Stimulated activated CD4-positive, alpha-beta T cell treated with anti-CD3 and anti-CD28 coated beads, Interleukin-1b, Interleukin-23, amount 100 ng/mL, for 24 hours (primary cell): ENCODE measurements at regions not wholly inside any gene's neighbourhood (a gene's known extent, or its start where the extent isn't known, plus 50 kb on each side); places are given as distances from the start of the nearest gene placed in this dataset.
A peak's percentile ranks its signal among the peaks of the same experiment; 100 is the strongest.
"Not testable (repeated sequence)": the region's sequence is repeated elsewhere in the genome, so short reads cannot be mapped to it uniquely, and the experiment has no call there.

Experiments used
- DNase-seq, 4 experiments: peaks; one replicate each; pipeline ENCODE4 v3.0.0-alpha.2; 2020; ENCODE audit warnings: low read depth in 4 of 4, low spot score in 1 of 4

DNA sequence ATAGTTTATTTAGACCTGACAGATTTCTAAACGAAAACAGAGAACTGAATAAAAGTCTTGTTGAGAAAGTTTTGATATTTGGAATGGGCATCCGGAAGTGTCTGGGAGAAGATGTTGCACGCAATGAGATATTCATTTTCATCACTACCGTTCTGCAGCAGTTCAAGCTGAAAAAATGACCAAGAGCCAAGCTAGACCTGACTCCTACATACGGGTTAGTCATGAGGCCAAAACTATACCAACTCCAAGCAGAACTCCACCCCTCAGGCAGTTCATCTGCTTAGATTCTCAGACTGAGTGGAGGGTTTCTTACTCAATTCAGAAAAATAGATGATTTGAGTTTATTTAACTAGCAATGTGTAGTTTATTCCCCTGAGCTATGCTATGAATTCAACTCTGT is 95.4 kb upstream of the ANXA1 start:
- no peak for DNase-seq

DNA sequence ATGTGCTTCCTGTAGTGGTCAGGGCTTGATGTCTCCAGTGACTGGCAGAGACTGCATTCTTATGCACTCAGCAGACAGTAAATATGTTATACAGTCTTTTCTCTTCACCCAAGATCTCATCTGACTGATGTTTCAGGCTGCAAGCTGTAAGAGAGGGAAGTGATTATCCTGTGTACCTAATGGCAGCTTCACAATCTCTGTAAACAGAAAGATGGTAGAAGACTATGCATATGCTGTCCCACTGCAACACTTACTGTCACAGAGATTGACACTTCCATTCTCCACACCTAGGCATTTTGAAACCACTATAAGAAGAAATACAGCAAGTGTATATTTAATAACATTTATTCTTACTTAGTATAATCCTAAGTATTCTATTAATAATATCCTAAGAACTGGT is 97.6 kb upstream of the ANXA1 start:
- no peak for DNase-seq

DNA sequence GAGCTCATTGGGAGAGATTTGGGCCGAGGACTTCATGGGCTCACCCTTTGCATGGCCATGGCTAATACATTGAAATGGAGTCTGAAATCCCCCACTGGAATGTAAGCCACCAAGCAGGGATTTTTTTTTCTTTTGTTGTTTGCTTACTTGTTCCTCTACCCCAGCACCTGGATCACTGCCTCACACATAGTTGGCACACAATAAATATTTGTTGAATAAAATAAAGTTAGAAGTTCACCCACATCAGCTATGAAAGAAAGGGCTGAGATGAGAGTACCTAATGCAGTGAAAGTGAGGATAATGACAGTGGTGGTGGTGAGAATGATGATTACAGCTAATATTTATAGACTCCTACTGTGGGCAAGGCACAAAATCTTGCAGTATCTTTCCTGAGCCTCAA is 98.1 kb upstream of the ANXA1 start:
- DNase-seq: no peak

DNA sequence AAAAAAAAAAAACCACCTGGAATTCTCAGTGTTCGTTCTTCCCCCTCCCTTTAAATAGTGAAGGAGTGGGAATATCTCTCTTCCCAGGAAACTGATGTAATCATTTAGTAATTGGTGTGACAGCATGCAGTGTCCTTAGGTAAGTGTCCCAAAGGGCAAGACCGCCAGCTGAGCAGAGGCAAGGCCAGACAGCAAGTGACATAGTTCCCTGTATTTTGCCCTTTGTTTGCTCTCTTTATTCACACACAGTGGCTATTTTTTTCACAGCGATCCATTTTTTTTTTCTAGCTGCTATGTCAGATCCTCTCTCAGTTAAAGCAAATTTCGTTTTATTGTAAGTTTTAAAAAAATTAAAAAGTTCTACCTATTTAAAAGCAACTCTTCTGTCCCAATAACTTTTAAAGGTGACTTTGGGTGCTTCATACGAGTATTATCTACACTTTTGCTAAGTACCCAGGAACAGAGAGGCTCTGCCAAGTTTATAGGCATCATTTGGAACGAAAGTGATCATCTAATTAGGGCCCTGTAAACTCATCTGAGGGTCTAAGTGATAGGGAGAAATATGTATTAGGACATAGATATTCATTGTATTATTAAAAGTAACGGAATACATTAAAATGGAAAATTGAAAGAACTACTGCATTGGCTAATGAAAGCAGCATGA is 98.2 kb upstream of the ALDH1A1 start:
- DNase-seq: no peak

DNA sequence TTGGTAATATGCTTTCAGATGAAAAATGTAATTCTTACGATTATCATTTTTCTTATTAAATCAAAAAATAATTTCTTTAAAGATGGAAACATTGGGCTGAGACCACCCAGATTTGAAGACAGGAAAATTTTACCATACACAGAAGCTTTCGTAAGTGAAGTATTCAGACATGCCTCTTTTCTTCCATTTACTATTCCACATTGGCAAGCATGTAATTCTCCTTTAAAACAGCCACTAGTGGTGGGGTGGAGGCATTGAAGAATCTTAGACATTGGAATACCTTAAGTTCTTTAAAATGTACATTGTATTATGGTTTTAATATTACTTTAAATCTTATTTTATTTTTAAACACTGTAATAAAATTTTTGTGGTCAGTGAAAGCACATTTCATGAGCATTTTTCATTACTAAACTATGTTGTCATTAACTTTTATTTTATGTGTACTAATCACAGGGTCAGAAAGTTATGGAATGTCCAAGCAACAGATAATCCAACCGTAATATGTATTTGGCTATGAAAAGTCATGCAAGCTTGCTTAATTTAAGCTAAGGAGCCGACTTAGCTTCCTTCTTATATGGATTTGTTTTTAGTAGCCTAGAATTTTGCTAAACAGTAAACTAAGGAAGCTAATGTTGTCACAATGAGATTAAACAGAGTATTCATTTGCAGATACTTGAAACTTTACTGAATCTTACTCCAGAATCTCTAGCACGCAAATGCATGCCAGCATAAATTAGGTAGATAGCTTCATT is 97.4 kb upstream of the ALDH1A1 start:
- DNase-seq: no peak

DNA sequence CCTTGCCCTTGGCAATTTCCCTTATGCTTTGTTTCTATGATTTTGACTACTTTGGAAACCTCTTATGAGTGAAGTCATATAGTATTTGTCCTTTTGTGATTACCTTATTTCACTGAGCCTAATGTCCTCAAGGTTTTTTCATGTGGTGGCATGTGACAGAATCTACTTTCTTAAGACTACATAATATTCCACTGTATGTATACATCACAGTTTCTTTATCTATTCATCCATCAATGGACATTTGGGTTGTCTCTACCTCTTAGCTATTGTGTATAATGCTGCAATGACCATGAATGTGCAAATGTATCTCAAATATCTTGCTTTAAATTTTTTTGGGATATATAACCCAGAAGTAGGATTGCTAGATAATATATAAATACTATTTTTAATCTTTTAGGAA is 96.4 kb upstream of the ALDH1A1 start:
- no peak for DNase-seq

DNA sequence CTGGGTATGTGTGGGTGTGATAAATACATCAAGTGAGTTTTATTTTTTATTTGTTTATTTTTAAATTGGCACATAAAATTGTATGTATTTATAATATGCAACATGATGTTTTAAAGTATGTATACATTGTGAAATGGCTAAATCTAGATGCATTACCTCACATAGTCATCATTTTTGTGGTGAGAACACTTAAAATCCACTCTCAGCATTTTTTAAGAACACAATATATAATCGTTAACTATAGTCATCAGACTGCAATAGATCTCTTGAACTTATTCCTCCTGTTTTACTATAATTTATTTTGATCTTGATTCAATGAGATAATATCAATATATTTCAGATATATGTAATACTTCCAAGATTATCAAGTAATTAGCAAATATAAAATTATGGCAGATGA is 93.9 kb upstream of the ALDH1A1 start:
- no peak for DNase-seq

DNA sequence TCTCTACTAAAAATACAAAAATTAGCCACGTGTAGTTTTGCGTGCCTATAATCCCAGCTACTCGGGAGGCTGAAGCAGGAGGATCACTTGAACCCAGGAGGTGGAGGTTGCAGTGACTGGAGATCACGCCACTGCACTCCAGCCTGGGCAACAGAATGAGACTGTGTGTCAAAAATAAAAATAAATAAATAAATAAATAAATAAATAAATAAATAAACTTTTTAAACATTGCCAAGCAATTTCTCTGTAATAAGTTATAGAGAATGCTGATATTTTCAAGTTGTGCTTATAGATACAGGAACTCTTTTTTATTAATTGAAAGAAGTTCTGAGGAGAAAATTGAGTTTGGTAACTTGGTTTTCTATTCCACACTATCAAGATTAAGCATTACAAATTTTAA is 91.9 kb upstream of the ALDH1A1 start:
- not testable (repeated sequence) for DNase-seq

DNA sequence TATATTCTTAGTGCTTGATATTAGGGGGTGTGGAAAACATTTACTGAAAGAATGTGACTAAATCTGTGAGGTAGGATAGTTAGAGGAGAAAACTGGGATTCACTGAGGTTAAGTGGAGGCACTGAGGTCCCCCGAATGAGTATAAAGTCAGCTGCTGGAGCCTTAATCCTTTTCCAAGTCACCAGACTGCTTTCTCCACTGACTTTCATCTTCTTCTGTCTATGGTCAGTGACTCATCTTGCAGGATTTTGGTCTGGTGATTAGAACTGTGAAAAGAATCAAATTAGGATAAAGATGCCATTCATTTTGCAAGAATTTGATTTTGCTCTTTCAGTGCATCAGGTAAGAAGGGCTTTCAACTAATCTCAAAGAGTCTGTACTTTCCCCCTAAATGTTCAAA is 89.3 kb upstream of the ALDH1A1 start:
- DNase-seq: no peak

DNA sequence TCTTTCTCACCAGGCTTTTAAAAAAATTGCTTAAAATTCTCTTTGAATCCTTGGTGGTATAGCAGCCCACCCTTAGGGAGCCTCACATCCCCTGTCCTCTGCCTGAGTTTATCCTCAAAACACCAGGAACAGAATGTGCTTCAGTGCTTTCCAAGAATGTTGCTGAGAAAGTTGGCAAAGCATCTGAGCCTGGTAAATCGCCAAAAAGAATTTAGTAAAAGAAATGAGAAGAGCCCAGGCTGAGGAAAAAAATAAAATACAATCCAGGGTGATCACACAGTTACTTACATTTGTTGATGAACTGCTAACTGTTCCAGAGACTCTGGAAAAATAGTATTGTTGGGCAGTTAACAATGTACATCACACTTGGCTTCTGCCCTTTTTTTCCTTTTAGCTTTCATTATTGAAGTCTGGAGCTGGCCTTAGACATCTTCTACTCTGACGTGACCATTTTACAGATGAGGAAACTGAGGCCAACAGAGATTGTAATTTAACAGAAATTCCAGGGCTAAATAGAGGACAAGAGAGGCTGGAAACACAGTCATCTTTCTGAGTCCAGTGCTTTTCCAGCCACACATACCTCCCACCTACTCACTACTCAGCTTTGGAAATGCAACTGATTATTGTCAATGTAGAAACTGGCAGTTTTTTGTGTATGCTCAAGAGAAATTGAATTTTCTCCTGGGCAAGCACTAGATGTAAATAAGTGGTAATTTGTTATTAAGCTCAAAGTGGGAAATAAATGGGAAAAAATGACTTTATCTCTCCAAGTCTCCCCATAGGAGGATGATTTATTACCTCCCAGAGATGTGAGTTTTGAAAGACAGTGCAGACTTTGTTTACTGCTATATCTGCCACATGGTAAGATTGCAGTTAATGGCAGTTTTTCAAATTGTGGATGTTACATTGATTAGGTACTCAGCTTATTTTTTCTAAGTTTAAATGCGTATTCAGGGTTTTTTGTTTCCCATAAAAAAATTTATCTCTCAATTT is 86.7 kb upstream of the ALDH1A1 start:
- DNase-seq: no peak

DNA sequence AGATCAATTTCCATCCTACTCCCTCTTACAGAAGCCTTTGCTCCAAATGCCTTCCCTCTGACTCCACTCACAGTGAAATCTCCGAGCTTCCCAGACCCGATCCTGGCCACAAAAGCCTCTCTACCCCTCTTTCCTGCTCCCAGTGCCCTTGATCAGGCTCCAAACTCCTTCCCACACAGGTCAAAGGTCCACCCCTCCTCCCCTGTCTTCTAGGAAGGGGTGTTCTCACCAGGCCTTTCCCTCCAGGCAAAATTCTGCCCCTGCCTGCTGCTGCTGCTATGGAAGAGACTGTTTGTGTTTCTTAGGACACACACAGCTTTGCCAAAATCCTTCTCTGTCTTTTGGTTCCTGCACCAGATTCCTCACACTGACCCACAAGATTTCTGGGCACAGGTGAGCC is 85.8 kb upstream of the ALDH1A1 start:
- DNase-seq: no peak

DNA sequence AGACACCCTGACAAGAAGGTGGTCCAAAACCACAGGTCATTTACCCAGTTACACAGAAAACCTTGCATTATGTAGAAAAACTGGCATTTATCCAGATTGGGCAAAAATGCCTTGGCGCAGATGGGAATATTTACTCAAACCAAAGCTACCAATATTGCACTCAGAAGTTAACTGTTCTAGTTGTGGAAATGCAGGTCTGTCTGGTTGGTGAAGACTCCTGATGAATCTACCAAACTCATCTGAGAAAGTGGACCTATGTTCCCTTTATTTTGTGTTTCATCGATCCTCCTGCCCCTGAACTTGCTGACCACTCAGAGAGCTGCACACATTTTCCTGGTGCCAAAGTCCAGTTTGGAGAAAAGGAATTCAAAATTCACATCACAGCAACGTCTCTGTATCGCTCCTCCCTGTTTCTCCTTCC is 85.2 kb upstream of the ALDH1A1 start:
- no peak for DNase-seq

DNA sequence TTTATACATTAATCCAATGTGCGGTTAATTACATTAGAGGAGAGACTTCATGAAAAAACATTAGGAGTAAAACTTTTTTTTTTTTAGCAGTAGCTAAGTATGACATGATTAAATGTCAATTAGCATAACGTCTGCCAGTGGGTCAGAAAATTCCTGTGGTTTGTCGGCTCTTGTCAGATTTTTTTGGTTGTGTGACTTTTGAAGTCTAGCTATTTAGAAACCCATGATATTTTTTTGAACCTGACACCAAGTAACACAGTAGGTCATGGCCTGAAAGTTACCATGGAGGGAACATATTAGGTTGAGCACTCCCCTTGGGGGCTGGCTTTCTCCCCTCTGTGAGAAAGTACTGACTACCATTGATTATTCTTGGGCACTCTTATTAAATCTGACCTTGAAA is 84.8 kb upstream of the ALDH1A1 start:
- DNase-seq: no peak

DNA sequence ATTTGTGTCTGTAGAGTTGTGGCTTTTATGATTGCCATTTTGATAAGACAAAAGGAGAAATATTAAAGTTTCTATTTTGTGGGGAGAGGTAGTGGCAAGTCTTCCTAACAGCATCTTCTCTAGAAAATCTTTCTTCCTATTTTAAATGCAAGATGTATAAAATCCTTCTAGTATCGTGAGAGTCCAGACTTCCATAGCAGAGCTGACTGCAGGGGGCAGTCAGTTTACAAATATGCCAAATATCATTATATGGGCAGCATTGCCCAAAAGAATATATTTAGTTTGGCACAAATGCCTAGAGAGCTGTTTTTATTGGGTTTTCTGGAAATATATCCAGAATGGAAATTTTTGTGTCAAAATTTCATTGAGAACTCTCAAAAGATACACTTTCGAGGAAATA is 82.1 kb upstream of the ALDH1A1 start:
- no peak for DNase-seq

DNA sequence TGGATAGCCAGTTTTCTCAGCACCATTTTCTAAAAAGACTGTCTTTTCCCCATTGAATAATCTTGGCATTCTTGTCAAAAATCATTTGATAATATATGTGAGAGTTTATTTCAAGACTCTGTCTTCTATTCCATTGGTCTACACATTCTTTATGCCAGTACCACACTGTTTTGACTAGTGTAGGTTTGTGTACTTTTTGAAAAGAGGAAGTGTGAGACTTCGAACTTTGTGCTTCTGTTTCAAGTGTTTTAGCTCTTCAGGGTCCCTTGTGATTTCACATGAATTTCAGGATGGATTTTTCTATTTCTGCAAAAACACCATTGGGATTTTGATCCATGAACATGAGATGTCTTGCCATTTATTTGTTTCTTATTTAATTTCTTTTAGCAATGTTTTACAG is 78.5 kb upstream of the ALDH1A1 start:
- DNase-seq: no peak

DNA sequence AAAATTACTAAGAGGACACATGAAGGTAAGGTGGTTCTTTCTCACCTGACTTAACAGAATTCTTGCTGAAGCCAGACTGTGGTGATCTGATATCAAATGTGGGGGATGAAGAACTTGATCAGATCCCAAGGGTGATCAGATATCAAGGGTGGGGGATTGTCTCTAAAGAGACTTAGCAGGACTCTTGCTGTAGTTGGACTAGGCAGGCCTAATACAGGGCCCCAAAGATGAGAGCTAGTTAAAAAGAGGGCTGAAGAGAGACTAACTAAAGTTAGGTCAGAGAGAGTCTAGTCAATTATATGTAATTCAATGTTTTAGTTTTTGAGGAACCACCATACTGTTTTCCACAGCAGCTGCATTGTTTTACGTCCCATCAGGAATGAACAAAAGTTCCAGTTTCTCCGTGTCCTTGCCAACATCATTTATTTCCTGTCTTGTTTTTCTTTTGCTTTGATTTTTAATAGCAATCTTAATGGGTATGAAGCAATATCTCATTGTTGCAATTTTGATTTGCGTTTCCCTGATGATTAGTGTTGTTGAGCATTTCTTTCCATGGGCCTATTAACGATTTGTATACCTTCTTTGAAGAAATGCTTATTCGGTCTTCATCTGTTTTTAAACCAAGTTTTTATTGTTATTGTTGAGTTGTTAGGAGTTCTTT is 77.6 kb upstream of the ALDH1A1 start:
- DNase-seq: no peak

DNA sequence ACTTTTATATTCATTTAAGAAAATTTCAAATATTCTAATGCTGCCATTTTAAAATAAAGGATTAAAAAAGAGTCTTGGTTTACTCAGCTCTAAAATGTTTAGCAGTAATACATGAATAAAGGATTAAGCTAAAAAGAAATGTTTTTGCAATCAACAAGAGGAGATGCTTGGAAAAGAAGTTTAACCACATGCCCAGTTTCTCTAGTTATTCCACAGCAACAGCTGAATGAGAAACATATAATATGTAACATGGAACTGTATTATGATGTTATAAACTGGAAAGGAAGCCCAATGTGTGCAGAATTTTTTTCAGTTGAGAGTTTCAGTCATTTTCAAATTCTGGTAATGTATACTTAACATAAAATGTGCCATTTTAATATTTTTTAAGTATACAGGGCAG is 76.5 kb upstream of the ALDH1A1 start:
- no peak for DNase-seq

DNA sequence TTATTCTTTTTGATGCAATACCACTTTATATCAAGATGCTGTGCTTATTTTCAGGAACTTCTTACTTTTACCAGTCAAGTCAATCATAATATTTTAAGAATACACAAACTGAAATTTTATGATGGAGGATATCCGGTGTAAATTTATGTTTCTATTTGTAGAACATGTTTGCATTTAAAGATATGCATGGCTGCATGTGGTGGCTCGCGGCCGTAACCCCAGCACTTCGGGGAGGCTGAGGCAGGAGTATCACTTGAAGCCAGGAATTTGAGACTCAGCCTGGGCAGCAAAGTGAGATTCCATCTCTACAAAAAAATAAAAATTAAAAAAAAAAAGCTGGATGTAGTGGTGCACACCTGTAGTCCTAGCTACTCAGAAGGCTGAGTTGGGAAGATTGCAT is 73.5 kb upstream of the ALDH1A1 start:
- no peak for DNase-seq

DNA sequence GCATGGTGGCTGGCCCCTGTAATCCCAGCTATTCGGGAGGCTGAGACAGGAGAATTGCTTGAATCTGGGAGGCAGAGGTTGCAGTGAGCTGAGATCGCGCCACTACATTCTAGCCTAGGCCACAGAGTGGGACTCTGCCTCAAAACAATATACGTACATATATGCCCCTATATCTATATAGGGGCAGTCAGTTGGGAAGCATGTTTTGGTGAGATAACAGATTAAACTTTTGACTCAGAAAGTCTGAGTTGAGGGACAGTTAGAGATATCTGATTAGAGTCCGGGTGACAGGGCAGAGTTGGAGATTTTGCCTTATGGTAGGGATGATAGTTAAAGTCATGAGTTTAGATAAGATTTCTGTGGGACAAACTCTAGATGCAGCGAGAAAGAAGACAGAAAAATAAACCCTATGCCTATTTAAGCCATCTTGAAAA is 71.8 kb upstream of the ALDH1A1 start:
- no peak for DNase-seq

DNA sequence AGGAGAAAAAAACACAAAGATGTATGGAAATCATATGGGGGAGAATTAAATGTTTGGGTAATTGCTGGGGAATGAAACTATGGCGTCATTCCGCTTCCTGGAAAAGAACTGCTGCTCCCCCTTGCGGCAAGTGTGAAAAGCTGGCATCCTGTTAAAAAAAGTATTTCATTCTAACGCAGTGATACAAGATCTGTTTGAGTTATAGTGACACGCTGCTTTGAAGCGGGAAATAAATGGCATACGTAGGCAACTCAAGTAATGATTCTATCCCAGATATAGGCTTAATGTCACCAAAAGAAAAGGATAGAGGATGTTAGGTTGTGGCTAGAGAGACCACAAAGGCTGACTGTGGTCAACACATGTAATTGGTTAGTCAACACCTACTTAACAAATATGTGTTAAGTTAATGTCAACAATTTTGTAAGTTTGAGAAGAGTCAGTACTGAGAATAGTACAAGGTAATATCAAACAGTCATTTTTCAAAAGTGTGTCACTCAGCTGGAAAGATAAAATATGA is 70.2 kb upstream of the ALDH1A1 start:
- peak; percentile 1 to 25 (median 11) for DNase-seq

DNA sequence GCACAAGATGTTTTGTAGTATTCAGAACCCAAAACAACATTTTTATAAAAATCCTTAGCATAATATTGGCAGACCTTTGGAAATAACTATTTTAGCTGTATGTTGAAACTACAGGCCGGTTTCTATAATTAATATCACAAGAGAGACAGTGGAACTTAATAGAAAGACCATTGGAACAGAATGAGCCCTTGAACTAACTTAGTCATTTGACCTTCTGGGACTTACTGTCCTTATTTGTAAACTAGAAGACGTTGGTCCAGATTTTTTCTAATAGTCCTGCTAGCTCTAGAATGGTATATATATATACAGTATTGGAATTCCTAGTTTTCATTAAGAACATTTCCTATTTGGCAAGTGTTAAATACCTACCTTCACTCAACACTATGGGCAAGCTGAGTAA is 69.5 kb upstream of the ALDH1A1 start:
- DNase-seq: no peak
